GM19455 (cell line): ENCODE measurements at regions not wholly inside any gene's neighbourhood (a gene's known extent, or its start where the extent isn't known, plus 50 kb on each side); places are given as distances from the start of the nearest gene placed in this dataset.
A peak's percentile ranks its signal among the peaks of the same experiment; 100 is the strongest.
"Not testable (repeated sequence)": the region's sequence is repeated elsewhere in the genome, so short reads cannot be mapped to it uniquely, and the experiment has no call there.

Experiments
- ATAC-seq: cut with Tn5 transposase; IDR thresholded peaks from one replicate; pipeline ENCODE4 v1.9.1; 2021; ENCODE audit not compliant: unreplicated experiment

DNA sequence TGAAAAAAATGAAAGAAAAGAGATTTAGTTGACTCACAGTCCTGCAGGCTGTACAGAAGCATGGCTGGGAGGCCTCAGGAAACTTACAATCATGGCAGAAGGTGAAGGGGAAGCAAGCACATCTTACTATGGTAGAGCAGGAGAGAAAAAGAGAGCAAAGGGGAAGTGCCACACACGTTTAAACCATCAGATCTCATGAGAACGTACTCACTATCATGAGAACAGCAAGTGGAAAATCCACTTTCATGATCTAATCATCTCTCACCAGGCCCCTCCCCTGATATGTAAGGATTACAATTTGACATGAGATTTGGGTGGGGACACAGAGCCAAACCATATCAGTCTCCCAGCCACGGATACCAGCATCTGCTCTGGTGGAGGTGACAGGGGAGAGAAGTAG lies 50.8 kb upstream of the CPOX start:
- no peak for ATAC-seq

DNA sequence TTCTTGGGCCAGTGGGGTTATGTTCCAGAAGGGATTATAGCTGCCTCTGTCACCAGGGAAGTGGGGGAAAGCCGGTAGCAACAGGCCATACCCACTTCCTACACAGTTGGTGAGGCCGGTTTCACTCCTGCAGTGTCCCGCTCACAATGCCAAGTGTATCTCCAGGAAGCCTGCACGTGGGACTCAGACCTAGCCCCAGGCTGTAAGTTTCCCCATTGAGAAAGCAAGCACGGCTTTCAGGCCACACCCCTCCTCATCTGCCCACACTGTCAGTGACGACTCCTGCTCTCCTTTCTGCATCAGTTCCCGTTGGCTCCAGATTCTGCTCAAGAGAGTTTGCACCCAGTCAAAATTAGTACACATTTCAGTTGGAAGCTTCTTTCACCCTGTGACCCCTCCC lies 51.6 kb upstream of the CPOX start:
- ATAC-seq, result no peak

DNA sequence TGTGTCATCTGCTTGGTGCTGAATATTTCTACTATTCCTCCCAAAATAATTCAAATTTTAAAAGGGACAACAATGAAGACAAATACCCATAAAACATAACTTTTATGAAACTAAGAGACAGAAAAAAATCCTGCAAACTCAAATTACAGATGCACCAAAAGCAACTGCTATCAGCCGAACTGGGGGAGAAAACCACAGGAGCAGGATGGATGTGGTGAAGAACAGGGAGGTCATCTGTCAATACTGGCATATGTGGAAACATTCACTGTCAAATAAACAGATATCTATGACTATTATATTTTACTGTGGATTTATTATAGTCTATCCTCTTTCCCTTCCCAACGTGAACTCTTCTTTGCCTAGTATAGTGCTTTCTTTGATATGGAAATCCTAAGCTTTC lies 53.3 kb upstream of the CPOX start:
- no peak for ATAC-seq

DNA sequence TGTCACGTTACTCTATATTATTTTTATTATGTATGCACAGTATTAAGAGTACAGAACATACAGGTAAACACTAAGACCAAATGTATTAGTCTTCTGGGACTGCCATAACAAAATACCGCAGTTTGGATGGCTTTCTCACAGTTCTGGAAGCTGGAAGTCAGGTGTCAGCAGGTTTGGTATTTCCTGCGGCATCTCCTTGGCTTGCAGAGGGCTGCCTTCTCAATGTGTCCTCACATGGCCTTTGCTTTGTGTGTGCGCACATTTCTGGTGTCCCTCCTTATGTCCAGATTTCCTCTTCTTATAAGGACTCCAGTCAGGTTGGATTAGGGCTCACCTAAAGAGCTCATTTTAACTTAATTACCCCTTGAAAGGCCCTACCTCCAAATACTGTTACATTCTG lies 53.8 kb upstream of the CPOX start:
- ATAC-seq, result no peak

DNA sequence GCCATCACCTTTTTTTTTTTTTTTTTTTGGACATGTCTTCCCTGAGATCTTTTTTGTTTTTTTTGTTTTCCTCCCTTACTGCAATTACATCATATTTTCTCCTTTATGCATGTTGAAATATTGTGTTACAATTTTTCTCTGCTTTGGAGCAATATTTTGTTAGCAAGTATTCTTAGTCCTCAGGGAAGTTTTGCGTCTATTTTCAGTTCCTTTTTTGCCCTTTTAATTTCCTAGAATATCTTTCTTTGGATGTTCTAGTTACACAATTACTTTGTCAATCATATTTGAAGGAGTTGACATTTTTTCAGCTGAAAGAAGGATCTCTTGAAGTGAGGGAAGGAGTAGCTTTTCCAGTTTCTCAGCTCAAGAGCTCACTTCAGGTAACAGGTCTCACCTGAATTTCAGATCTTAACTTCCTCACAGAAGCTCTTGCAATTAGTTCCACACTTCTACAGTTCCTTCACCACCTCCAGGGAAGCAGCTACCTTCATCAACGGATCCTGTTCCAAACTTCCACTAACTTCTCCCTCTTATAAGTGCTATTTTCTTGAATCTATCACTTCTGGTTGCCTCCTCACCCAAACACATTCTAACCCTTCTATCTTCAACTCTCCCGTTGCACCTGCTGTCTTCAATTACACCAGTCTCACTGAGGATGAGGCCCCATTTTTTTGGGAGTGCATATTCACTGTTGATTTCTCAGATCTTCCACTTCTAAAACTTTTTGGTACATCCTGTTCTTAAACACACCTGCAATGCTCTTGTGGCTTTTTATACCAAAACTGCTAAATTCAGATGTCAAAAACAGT lies 57.8 kb upstream of the CPOX start:
- no peak for ATAC-seq

DNA sequence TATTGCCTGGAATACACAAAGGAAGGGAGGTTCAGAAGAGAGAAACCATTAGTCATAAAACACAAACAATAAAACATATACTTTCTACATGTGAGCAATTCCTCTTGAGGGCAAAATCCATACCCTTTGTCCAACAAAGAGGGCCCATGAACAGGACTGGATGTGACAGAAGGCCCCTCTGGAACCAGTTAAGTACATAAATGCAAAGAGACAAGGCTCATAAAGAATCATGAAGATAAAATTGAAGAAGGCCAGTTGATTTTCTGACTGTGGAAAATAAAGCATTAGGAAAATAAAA lies 58.3 kb upstream of the CPOX start:
- no peak for ATAC-seq

DNA sequence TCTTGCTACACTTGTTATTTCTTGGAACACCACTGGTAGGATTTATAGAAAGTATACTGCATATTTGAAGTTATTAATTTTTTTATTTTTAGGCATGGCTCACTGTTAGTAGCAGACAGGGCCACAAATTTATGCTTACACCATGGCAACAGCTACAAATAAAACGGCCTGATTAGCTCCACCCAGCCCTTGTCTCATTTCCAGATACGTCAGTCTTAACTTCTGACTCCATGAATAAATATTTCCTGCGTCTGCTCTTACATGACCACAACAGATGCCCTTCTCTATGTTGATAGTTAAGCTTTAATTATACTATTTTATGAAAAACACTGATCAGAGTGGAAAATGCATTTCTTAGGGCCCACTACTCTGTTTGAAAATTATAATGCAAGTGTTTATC lies 62.3 kb upstream of the CPOX start:
- no peak for ATAC-seq

DNA sequence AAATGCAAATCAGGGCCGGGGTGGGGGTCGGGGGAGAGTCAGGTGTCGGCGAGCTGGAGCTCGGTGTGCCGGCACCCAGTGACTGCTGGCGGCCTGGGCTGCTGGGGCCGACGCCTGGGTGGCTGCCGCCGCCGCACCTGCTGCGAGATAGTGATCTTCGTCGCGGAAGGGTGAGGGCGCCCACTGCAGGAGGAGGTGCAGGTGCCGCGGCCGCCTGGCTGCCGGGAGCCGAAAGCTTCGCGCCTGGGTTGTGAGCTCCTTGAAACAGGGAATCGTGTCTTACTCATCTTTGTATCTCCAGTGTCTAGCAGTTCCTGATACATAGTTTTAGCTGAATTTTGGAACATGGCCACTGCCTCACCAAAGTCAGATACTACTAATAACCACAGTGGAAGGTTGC lies 64.0 kb upstream of the CPOX start:
- ATAC-seq, result peak; percentile 90

DNA sequence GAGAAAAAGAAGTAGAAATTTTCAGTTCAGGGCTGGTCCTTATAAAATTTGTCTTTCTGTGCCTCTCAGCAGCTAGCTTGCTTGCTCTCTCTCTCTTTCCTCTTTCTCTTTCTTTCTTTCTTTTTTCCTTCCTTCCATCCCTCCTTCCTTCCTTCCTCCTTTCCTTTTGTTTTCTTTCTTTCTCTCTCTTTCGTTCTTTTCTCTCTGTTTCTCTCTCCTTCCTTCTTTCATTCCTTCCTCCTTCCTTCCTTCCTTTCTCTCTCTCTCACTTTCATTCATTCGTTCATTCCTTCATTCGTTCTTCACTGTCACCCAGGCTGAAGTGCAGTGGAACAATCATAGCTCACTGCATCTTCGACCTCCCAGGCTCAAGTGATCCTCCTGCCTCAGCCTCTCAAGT lies 69.3 kb upstream of the CPOX start:
- ATAC-seq, result no peak

DNA sequence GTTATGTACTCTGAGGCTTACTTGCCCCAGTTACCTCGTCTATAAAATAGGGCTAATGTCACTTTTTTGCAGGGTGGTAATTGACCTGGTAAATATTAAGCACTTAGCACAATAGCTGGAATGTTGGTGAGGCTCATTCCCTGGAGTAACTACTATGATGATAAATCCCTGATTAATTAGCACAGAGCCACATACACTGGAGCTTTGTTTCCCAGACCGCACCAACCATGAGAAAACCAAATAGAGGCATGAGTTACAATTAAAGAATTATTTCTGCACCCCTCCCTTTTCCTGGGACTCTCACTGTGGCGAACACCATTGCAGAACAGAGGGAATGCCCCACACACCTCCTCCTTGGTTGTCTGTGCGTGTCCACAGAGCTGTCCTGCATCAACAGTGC lies 76.6 kb upstream of the CPOX start:
- no peak for ATAC-seq

DNA sequence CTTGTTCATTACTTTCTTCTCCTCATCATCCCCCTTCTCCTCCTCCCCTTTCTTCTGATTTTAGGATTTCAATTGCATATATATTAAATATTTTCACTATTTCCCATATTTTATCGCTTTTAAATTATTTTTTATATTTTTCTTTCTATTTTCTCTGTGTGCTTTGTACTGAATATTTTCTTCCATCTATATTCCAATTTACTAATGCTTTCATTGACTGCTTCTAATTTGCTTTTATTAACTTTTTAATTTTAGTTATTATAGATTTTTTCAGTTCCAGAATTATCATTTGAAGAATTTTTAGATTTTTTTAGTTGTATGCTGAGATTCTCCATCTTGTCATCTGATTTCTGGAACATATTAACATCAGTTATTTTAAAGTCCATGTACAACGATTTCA lies 83.2 kb upstream of the ST3GAL6 start:
- no peak for ATAC-seq

DNA sequence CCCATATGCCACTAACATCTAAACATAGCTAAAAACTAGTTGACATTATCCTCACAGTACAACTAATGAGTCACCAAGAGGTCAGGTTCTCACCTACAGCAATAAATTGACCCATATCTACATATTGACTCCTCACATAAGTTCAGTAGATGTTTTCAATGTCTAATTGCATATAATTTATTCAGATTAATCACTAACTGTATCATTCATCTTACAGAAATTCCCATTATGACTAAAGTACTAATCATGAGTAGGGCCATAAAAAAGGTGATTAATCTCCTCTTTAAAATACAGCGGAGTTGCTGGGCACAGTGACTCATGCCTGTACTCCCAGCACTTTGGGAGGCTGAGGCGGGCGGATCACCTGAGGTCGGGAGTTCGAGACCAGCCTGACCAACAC lies 82.4 kb upstream of the ST3GAL6 start:
- ATAC-seq, result no peak

DNA sequence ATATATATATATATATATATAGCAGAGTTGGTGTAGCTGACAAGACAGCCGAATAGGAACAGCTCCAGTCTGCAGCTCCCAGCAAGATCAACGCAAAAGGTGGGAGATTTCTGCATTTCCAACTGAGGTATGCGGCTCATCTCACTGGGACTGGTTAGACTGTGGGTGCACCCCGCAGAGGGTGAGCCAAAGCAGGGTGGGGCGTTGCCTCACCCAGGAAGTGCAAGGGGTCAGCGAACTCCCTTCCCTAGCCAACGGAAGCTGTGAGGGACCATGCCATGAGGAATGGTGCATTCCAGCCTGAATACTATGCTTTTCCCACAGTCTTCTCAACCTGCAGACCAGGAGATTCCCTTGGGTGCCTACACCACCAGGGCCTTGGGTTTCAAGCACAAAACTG lies 81.7 kb upstream of the ST3GAL6 start:
- ATAC-seq, result no peak

DNA sequence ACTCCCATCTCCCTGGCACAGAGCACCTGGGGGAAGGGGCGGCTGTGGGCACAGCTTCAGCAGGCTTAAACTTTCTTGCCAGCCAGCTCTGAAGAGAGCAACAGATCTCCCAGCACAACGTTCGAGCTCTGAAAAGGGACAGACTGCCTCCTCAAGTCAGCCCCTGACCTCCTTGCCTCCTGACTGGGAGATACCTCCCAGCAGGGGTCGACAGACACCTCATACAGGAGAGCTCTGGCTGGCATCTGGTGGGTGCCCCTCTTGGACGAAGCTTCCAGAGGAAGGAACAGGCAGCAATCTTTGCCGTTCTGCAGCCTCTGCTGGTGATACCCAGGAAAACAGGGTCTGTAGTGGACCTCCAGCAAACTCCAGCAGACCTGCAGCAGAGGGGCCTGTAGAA lies 80.7 kb upstream of the ST3GAL6 start:
- ATAC-seq, result not testable (repeated sequence)

DNA sequence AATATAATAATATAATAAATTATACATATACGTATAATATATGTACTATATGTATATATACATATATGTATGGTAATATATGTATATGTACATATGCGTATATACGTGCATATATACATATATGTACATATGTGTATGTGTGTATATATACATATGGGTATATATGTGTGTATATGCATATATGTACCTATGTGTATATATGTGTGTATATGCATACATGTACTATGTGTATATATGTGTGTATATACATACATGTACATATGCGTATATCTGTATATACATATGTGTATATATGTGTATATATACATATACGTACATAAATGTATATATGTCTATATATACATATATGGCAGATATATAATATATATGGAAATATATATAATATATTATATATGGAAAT lies 74.8 kb upstream of the ST3GAL6 start:
- ATAC-seq, result no peak

DNA sequence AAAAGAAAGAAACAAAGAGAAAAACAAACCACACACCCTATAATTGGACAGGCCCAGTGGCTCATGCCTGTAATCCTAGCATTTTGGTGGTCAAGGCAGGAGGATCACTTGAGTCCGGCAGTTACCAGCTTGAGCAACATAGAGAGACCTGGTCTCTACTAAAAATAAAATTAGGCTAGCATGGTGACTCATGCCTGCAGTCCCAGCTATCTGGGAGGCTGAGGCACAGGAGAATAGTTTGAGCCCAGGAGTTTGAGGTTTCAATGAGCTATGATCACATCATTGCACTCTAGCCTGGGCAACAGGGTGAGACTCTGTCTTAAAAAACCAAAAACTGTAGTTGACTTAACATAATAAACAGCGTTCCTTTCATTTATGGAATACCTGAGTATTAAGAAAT lies 72.3 kb upstream of the ST3GAL6 start:
- no peak for ATAC-seq

DNA sequence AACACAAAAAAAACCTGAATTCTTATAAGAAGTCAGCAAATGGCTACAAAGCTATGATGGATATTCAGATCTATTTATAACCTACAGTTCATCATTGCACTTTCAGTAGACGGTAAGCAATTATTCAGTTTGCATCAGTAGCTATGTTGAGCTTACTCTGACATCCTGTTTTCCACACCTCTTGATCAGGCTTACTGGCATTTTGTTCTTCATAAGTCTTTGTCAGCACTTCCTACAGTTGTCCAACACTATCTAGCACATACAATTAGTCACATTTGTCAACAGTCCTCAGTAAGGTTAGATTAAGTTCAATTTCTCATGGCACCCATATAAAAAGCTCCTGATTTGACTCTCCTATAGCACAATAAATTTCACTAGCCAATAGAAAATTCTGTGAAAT lies 71.2 kb upstream of the ST3GAL6 start:
- ATAC-seq, result no peak

DNA sequence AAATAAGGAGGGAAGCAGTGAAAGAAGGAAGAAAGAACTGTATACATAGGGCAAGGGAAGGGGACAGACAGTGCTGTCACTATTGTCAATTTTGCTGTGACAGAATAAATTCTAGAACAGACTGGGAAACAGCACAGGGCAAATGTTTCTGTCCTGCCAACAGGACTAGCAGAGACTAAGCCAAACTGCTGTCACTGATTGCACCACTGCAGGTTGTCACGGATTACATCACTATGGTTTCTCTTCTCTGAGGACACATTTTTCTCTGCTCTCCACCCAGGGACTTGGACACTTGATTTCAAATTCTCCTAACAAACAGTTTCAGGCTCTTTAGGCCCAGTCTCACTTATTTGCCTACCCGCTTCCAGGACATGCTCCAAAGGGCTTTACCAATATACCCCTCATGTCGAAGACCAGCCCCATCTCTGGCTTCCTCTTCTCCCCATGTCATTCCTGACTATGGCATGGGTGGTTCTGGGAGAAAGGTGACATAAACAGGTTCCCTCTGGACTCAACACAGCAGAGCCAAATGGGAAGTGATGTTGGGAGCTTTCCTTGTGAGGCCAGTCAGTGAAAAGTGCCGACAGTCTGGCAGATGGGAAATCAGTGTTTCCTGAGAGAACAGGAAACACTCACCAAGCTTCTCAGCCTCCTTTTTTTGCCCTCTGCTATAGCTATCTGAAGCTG lies 70.2 kb upstream of the ST3GAL6 start:
- ATAC-seq, result no peak

DNA sequence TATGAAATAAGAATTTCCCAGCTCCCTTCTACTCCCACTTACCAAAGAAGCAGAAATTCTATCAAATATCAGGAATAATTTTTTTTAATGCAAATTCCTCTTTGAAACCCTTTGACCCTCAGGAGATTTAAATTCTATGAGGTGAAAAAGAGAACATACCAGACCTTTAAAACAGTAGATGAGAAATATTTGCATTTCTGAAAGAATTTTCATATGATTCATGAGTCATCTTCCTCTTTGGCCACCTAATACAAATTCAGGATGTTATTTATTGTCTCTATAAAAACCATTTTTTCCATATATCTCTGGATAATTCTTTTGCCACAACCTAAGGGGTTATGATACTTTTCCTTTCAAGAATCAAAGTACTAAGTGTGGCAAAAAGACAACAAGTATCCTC lies 67.3 kb upstream of the ST3GAL6 start:
- no peak for ATAC-seq

DNA sequence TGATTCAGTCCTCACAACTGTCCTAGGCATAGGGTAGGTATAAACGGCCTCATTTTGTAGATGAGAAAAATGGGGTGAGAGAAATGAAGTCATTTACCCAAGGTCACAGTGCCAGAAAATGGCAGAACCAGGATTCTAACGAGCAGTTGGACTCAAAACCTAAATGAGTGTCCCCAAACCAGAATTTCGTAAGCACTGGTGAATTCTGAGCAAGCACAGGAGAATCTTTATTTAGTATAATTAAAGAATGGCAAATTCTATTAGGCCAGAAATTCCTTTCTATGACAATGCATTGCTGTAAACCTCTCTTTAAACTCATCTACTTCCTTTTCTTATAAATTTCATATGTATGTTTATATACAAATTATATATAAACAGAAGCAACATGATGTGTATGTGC lies 66.8 kb upstream of the ST3GAL6 start:
- not testable (repeated sequence) for ATAC-seq

DNA sequence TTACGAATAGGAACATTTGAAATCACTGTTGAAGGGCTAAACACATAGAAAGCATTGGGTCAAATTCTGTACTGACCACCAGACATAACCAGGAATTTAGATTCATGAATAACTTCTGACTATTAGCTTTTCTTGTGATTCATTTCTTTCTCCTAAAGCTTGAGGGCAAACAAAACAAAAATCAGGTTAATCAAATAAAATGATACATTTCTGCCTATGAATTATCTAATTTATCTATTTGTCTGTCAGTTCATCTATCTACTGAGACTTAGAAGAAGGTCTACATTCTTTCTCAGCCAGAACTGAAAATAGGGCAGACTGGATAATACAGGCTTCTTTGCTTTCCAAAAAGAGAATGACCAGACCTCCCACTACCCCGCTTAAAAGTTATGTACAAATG lies 65.9 kb upstream of the ST3GAL6 start:
- no peak for ATAC-seq

DNA sequence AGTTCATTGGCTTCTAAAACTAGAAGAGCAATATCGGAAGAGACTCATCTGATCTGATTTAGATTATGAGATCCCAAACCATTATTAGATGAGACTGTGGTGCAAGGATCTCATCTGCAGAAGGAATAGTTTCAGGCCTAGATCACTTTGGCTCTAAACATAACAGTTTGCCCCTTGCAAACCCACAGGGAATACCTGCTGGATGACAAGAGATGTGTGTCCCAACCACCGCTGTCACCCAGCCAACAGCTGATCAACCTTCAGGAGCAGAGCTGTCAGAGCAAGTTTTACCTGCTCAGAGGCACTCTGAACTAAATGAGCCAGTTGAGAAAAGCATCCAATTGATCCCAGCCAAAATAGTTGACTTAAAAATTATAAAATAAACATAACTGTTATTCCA lies 64.0 kb upstream of the ST3GAL6 start:
- no peak for ATAC-seq

DNA sequence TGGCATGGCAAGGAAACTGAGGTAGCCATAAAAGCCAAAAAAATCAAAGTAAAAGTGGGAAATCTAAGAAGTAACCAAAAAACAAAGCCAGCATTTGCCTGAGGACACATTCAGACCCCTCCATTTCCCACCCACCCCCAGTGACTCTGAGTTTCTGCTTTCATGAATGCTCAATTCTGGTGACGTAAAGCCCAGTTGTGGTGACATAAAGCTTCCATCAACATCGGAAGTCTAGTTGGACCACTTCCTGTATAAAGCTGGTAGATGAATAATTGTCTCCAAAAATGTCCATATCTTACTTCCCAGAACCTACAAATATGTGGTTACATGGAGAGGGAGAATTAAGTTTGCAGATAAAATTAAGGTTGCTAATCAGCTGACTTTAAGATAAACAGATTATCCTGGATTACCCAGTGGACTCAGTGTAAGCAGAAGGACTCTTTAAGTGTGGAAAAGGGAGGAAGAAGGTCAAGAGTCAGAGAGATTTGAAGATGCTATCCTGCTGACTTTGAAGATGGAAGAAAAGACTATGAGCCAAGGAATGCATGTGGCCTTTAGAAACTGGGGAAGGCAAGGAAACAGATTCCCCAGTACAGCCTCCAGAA lies 62.0 kb upstream of the ST3GAL6 start:
- ATAC-seq, result no peak
